Left renal pelvis (tissue), 4 donors: ENCODE measurements at regions not wholly inside any gene's neighbourhood (a gene's known extent, or its start where the extent isn't known, plus 50 kb on each side); places are given as distances from the start of the nearest gene placed in this dataset.
A peak's percentile ranks its signal among the peaks of the same experiment; 100 is the strongest.
"Not testable (repeated sequence)": the region's sequence is repeated elsewhere in the genome, so short reads cannot be mapped to it uniquely, and the experiment has no call there.

Source experiments
- DNase-seq, 4 donors: peaks; one replicate each; pipeline ENCODE4 v3.0.0-alpha.2; 2013; ENCODE audit warnings: low read depth in 4 of 4, low spot score in 3 of 4

DNA sequence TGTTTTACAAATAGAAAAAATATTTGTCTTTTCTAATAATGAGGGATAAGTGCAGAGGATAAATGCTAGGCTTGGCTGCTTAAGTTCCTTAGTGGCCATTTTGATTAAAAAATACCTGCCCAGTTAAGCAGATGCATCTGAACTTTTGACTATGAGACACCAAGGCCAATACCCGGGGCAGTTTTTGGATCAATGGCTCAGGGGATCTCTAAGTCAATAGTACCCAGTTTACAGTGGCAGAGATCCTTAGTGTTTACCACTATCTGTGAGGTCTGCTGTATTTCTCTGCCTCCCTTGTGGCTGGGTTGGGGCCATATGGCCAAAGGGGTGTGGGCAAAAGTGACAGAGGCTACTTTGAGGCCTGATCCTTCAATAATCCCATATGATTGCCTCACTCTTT is 184.5 kb upstream of the MAST4 start:
- no peak for DNase-seq

DNA sequence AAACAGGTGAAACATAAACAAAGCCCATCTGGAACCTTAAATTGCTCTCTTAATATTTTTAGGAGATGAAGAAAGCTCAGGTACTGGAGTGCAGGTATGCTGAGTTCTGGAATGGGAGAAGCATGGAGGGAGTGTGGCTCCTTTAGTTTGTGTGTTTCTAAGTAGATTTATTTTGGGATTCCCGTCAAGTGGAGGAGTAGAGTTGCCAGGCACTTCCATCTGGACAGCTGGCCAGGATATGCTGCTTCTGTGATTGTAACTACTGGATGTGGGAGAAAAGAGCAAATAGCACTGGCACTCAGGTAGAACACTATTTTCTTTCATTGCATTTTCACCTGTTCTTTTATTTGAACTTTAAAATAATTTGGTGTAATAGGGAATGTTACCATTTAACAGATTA is 182.3 kb upstream of the MAST4 start:
- DNase-seq: no peak

DNA sequence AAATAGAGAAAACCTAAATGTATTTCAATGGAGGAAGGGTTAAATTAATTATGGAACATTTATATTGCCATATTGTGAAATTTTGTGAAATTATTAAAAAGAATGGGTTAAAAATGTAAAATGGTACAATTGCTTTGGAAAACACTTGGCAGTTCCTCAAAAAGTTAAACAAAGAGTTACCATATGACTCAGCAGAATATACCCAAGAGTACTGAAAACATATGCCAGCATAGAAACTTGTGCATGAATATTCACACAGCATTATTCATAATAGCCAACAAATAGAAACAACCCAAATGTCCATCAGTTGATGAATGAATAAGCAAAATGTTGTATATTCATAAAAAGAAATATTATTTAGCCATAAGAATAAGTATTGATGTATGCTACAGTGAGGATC is 181.0 kb upstream of the MAST4 start:
- no peak for DNase-seq

DNA sequence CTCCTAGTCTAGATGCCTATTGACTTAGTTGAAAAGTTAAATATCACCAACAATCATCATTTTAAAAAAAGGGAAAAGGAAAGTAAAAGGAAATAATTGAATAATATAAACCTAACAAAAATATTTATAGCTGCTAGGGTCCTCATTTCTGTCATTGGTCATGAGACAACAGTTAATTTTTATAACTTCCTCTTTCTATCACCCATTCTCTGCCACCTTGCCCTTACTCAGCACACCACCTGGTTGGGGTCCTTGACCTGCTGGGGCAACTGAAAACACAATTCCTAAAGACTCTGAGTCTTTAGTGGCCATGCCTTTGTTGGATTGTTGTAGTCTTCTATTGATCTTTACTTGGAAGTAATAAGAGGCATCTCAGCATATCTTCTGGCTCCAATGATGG is 179.5 kb upstream of the MAST4 start:
- DNase-seq: no peak

DNA sequence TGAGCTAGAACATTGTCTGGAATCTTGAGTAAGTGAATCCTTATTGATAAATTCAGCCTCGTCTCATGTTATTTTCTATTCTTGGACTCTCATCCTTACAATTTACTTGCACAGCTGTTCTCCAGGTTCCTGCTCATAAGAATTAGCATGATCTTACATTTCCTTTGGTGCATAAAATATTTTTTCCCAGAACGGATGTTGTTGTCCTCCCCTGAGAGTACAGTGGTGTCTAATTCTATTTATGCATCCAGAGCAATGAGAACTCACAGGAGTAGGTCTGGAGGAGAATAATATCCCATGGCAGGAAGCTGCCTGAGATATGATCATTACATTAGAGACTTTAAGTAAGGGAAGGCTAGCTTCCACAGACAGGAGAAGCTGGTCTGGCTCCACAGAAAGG is 178.4 kb upstream of the MAST4 start:
- DNase-seq: no peak

DNA sequence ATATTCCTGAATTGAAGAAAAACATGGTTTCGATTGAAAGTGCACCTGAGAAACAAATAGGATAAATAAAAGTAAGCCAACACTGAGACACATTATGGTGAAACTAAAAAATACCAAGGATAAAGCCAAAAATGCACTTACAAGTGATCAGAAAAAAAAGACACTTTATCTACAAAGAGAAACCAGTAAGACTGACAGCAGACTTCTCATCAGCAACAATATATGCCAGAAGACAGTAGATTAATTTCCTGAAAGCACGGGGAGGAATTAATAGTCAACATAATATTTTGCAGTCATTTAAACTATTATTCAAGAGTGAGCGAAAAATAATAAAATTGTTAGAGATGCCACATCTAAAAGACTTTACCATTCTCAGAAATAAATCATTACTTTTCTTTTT is 172.7 kb upstream of the MAST4 start:
- DNase-seq: no peak

DNA sequence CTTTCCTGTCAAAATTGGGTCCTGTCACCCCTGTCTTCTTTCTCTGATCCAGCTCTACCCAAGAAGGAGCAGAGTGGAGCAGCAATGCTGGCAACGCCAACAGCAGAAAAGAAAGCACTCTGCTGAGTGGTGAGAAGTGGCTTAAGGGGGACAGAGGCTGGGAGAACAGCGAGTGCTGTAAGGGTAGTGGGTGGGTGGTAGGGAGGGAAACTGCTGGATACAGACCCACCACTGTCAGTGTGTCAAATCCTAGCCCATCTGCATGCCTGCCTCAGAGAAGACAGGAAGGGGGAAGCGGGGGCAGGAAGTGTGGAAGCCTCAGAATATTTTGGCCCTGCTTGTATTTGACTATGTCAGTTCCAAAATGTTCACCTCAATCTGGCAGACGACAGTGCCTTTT is 170.4 kb upstream of the MAST4 start:
- DNase-seq: no peak

DNA sequence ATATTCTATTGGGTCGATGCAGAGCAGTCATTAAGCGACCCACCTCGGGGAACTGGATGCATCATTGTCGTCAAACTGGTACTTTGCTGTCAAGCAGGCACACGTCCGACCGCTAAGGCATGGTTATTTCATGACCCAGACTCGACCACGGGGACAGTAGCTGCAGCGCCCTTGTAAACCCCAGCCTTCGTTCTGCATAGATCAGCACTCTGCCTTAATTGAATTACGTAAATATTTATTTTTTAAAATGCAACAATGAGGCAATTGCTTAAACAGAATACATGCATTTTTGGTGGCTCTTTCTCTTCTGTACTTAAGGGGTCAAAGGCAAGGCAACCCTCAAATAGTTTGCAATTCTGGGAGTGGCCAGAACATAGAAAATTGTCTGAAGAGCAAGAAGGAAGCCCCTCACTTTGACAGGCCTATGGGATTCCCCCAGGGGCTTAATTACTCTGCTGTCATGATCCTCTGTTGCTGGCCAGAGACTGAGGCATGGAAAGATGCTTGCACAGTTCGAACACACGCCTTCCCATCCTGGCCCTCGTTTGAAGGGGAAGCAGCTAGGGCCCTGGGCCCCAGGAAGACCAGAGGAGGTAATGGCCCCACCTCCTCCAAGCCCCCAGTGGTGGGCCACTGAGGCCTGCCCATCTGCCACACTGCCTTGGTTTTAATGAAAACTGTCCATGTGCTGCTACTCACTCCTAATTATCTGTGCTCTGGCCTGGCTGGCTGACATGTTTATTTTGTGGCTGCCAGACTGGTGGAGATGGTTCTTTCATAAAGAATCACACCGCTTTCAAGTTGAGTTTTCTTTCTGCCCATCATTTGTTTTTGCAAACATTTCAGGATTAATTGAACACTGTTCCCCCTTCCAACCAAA is 169.7 kb upstream of the MAST4 start:
- no peak for DNase-seq

DNA sequence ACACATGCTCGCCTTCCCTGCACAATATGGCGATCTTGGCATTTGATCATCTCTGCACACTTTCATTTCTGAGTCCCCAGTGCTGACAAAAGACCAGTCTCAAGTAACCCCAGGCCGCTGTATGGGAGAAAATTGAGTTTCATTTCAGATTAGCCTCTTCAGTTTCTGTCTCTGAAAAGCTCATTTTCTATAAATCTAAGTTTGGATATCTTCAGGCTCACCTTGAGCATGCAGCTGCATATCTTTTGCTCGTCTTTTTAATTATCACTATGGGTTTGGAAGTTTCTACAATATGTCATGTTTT is 169.1 kb upstream of the MAST4 start:
- no peak for DNase-seq

DNA sequence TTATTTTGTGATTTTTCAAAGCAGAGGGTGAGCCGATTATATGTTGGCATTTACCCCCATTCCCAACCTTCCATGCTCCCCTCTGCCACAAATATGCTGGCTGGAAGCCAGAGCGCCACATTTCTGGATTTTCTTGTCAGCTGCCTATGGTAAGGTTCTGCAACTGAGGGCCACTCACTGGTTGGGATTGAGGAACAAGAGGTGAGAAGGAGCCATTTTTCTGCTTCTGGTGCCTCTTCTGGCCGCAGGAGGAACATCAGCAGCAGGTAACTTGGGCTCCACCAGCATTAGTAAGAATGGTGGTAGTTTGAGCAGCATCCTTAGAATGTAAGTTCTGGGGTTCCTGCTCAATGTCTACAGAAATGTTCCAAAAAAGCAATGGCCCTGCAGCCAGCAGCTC is 159.5 kb upstream of the MAST4 start:
- no peak for DNase-seq

DNA sequence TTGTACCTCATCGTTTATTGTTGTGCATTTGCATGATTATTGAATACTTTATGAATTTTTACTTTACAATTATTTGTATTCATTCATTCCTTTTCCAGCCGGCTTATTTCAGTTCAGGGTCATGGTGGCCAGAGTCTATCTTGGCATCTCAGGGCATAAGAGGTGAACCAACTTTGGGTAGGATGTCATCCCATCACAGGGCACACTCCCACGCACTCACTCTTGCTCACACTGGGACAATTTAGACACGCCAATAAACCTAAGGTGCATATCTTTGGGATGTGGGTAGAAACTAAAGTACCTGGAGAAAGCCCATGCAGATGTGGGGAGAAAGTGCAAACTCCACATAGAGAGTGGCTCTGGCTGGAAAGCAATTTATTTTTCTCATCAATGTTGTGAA is 158.1 kb upstream of the MAST4 start:
- DNase-seq: no peak

DNA sequence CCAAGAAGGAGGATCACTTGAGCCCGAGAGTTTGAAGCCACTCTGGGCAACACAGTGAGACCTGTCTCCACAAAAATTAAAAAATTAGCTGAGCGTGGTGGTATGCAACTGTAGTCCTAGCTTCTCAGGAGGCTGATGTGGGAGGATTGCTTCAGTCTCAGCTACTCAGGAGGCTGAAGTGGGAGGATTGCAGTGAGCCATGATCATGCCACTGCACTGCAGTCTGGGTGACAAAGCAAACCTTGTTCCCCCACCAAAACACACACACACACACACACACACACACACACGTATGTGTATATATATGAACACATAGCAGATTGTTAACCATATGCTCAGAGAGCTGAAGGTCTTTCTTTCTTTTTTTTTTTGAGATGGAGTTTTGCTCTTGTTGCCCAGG is 157.5 kb upstream of the MAST4 start:
- no peak for DNase-seq

DNA sequence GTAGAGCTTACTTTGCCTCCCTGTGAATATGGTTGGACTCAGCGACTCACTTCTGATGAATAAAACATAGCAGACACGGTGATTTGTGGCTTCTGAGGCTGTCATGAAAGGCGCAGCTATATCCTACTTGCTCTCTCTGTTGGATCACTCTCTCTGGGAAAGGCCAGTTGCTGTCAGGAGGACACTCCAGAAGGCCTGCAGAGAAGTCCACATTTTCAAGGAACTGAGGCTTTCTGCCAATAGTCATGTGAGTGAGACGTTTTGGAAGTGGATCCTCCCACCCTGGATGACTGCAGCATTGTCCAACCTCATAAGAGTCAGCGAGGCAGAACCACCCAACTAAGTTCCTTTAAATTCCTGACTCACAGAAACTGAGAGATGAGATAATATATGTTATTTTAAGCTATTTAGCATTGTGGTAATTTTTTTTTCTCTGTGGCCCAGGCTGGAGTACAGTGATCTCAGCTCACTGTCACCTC is 156.0 kb upstream of the MAST4 start:
- no peak for DNase-seq

DNA sequence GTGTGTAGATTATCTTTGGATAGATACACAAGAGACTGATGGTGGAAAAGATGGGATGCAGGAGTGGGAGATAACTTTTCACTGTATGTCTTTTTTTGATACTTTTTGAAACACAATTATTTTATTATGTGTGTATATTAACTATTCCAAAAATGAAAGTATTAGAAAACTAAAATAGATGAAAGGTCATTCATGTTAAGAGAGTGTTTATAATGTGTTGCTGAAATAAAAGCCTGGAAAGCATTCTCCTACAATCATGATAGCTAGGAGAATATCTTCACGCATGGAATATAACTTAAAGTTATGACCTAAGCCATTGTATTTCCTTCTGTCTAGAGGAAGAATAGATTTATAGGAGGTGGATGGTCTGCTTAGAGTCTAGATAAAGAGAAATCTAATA is 154.8 kb upstream of the MAST4 start:
- DNase-seq: no peak

DNA sequence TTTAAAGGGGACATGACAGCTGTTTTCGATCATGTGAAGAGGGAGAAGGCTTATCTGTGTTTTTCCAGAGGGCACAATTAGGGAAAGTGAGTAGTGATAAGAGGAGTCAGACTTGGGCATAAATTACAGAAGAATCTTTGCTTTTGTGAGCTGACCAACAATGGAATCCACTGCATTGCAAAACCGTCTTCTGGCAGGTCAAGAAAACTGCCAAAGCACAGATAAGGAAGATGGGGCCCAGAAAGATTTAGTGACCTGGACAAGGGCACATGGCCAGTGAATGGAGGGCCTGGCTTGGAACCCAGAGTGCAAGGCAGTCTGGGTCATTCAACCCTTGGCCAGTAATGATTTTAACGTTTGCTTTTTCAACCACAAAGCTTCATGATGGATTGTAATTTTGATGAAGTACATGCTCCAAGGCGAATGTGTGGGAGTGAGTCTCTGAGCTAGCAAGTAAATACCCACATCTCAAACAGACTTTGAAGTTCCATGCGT is 153.2 kb upstream of the MAST4 start:
- DNase-seq: peak; percentile 40 to 54 (median 54)

DNA sequence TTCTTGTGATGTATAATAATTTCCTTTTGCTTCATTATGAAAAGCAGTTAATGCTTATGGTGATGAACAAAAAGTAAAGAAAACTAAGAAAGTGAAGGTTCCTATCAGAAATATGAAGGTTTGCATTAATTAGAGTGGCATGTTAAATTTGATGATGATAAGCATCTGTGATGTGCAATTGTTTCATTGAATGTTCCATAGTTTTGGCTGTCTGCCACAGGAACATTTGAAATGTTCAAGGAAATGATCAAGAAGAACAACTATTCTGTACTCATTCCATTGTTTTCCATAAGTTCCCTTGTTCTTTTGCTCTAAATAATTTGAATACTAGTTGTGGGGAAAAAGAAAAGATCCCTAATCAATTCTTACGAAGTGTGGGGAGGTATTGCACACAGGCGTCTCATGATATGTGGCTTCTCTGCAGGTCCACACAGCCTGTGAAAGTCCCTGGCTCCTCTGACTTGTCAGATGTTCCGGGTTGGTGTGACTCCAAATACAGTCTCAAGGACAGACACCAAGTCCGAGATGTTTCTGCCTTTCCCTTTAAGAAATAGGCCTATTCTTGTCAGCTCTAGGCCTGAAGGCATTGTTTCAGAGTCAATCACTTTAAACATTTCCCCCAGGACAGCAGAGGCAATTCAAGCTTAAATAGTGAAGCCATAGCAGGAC is 152.6 kb upstream of the MAST4 start:
- no peak for DNase-seq

DNA sequence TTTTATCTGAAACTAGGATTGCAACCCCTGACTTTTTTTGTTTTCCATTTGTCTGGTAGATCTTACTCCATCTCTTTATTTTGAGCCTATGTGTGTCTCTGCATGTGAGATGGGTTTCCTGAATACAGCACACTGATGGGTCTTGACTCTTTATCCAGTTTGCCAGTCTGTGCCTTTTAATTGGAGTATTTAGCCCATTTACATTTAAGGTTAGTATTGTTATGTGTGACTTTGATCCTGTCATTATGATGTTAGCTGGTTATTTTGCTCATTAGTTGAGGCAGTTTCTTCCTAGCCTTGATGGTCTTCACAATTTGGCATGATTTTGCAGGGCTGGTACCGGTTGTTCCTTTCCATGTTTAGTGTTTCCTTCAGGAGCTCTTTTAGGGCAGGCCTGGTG is 148.1 kb upstream of the MAST4 start:
- not testable (repeated sequence) for DNase-seq

DNA sequence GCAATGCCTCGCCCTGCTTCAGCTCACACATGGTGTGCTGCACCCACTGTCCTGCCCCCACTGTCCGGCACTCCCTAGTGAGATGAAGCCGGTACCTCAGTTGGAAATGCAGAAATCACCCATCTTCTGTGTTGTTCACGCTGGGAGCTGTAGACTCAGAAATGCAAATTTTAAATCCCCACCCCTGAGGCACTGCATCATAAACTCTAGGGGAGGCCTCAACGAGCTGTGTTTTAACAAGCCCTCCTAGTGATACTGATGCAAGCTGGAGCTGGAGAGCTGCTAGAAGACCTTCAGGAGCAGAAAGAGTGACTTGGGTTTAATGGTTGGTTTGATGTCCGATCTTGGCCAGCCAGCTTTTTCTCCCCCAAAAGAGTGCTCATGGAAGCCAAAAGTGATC is 146.0 kb upstream of the MAST4 start:
- DNase-seq: no peak

DNA sequence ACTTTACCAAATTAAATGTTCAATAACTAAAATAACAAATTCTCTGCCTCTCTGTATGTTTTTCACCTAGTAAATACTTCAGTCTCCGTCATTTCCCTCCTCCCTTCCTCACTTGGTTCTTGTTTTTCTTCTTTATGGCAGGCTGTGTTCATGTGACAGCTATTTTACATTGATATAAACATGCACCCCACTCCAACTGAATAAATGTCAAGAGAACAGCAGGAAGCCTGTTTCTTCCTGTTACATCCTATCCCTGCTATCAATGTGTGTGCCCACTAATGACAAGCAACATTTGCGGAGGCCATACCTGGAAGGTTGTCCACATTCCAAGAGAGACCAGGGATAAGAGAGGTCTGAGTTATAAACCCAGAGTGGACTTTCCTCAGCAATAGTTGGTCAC is 145.2 kb upstream of the MAST4 start:
- no peak for DNase-seq

DNA sequence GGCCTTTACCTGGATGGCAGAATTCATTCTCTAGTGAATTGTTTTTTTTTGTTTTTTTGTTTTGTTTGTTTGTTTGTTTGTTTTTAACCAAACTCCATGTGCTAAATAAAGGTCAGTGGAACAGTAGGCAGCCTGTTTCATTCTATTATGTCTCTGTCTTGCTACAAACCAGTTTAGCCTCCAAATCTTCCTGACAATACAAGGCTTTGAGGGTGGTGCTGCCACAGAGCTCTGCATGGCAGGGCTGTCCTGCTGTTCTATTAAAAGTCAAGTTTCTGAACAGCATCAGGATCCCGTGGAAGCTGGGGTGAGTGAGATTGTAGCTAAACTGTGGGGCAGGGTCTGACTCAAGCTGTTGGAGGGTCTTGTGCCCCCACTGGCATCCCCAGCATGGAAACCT is 144.1 kb upstream of the MAST4 start:
- no peak for DNase-seq

DNA sequence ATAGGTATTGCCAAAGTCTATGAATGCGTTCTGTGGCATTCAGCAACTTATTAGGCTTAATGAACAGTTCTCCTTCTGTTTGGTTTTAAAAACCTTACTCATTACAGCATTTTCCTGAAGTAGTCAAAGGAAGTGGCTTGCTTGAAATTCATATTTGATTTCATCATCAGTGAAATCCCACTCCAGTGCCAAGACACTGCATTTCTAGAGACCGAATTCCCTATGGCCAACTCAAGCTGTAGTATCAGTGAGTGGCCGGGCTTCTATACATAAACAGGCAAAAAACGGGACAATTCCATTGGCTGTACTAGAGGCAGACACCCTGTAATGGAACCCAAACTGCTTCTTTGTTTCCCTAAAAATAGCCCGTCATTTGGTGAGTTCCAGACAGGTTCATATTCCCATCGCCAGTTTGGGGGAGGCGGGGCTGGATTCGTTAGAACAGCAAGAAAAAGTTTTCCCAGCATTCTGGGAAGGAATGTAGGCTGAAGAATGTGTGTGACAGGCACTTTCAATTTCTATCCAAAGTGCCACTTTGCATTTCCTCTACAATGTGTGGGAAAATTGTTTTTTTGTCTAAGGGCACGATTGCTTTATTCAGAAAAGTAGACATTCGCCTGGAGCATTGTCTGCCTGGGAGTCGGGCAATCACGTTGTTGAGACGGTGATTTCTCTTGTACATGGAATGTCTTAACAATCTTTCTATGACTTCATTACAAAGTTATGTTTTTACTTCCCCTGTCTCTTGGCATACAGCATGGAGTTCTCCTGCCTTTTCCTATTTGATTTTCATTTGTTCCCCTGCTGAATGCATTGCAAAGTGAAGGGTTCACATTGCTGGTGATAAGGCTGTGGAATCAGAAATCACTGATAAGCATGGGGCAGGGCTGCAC is 141.8 kb upstream of the MAST4 start:
- DNase-seq: no peak
